Keratinocyte (primary cell): ENCODE measurements at regions not wholly inside any gene's neighbourhood (a gene's known extent, or its start where the extent isn't known, plus 50 kb on each side); places are given as distances from the start of the nearest gene placed in this dataset.

Source experiments
- DNase-seq: peaks from one replicate; pipeline ENCODE4 v3.0.0-alpha.2; 2011; ENCODE audit warnings: low read depth, missing footprints, low spot score
- FAIRE-seq: peaks from 2 replicates; lab custom pipeline; 2011; peaks lifted over from hg19 to GRCh38; lab: Jason Lieb, UNC
- H2AFZ ChIP-seq: 2 replicates; pipeline ENCODE4 v1.6.0; 2012; ENCODE audit warnings: low read length, control low read depth, inconsistent platforms; ENCODE audit not compliant: control insufficient read depth
- H3K27ac ChIP-seq: 2 replicates; pipeline ENCODE4 v1.5.1; 2011; ENCODE audit warnings: low read length; ENCODE audit not compliant: control insufficient read depth, insufficient read depth
- H3K27me3 ChIP-seq: 3 replicates; pipeline ENCODE4 v1.6.0; 2011; ENCODE audit warnings: low read length; ENCODE audit not compliant: control insufficient read depth, insufficient read depth; ENCODE audit errors: extremely low read depth
- H3K36me3 ChIP-seq, 2 experiments: 2 replicates in 1 of 2; 3 replicates in 1 of 2; pipeline ENCODE4 v1.5.1; 2011; ENCODE audit warnings: low read length in 2 of 2, mild to moderate bottlenecking in 1 of 2; ENCODE audit not compliant: control insufficient read depth in 2 of 2, insufficient read depth in 2 of 2; ENCODE audit errors: extremely low read depth in 1 of 2
- H3K4me1 ChIP-seq: 3 replicates; pipeline ENCODE4 v1.5.1; 2011; ENCODE audit warnings: low read length; ENCODE audit not compliant: control insufficient read depth, insufficient read depth; ENCODE audit errors: extremely low read depth
- H3K4me2 ChIP-seq: 3 replicates; pipeline ENCODE4 v1.6.0; 2011; ENCODE audit warnings: low read depth, low read length; ENCODE audit not compliant: control insufficient read depth, insufficient read depth; ENCODE audit errors: extremely low read depth
- H3K4me3 ChIP-seq, 3 experiments: fragments of 200-600 bp in 1 of 3; sonication (generic) in 1 of 3; 2 replicates in 2 of 3; 3 replicates in 1 of 3; pipeline ENCODE4 v1.5.1; 2011 to 2016; ENCODE audit warnings: low read length in 3 of 3, mild to moderate bottlenecking in 3 of 3, control low read depth in 2 of 3, inconsistent platforms in 1 of 3, low read depth in 1 of 3, mixed read lengths in 1 of 3, mixed run types in 1 of 3, moderate library complexity in 1 of 3; ENCODE audit not compliant: control insufficient read depth in 2 of 3, insufficient read depth in 2 of 3; ENCODE audit errors: extremely low read depth in 1 of 3
- H3K79me2 ChIP-seq: 2 replicates; pipeline ENCODE4 v1.6.0; 2012; ENCODE audit warnings: low read length; ENCODE audit not compliant: control insufficient read depth, insufficient read depth
- H3K9ac ChIP-seq: 3 replicates; pipeline ENCODE4 v1.6.0; 2011; ENCODE audit warnings: low read length; ENCODE audit not compliant: control insufficient read depth, insufficient read depth; ENCODE audit errors: extremely low read depth
- H3K9me1 ChIP-seq: 3 replicates; pipeline ENCODE4 v1.6.0; 2011; ENCODE audit warnings: low read length; ENCODE audit not compliant: control insufficient read depth, insufficient read depth; ENCODE audit errors: extremely low read depth
- H3K9me3 ChIP-seq: 2 replicates; pipeline ENCODE4 v1.5.1; 2012; ENCODE audit warnings: low read depth, low read length; ENCODE audit not compliant: control insufficient read depth
- H4K20me1 ChIP-seq: 3 replicates; pipeline ENCODE4 v1.6.0; 2011; ENCODE audit warnings: low read length; ENCODE audit not compliant: control insufficient read depth, insufficient read depth; ENCODE audit errors: extremely low read depth
- CTCF ChIP-seq, 3 experiments: IDR thresholded peaks in 1 of 3; conservative IDR thresholded peaks in 1 of 3; optimal IDR thresholded peaks in 1 of 3; 2 replicates in 2 of 3; 3 replicates in 1 of 3; pipeline versions ENCODE3 to v1.5.1; 2011; ENCODE audit warnings: low read length in 3 of 3, mild to moderate bottlenecking in 3 of 3, moderate library complexity in 2 of 3, control low read depth in 1 of 3, inconsistent platforms in 1 of 3; ENCODE audit not compliant: insufficient read depth in 2 of 3; ENCODE audit errors: extremely low read depth in 1 of 3
- EZH2 ChIP-seq: IDR thresholded peaks from one replicate; pipeline ENCODE4 v1.6.1; 2012; ENCODE audit warnings: inconsistent platforms, mild to moderate bottlenecking, low read length, moderate library complexity
- dilution Hi-C: fragments of 300-500 bp; cut with MboI; formaldehyde crosslinking; loops from one replicate; pipeline ENCODE4 v1.7.0; 2020; ENCODE audit warnings: low sequenced_read_pairs; ENCODE audit not compliant: extremely low pct_ligation_motif_present

- no peak for FAIRE-seq
- Histone ChIP-seq H3K4me1 (peaks cover 15% of the 10 kb centered on the region), H3K27me3 (no peaks in the 10 kb centered on the region), H3K4me3 (no peak overlapping the region), H3K79me2 (no peaks in the 10 kb centered on the region), H3K9ac (no peak overlapping the region), H3K4me2 (no peak overlapping the region), H3K9me1 (no peaks in the 10 kb centered on the region), H3K27ac (no peak overlapping the region), H3K9me3 (no peaks in the 10 kb centered on the region), H4K20me1 (no peaks in the 10 kb centered on the region), H2AFZ (no peak overlapping the region), H3K36me3 (no peaks in the 10 kb centered on the region)
- dilution Hi-C loops: no loop called here
- no peak for TF ChIP-seq EZH2
- no peak for TF ChIP-seq CTCF (optimal IDR thresholded peaks at IDR 0.05 in 1 of 3, IDR thresholded peaks at IDR 0.05 in 1 of 3, conservative IDR thresholded peaks at IDR 0.05 in 1 of 3; ENCODE audit: extremely low read depth in 1 of 3, insufficient read depth in 2 of 3, low read length in 3 of 3)
- DNase-seq: no peak
These were observed 138.6 kb upstream of the CAMK1G start for GRCh38 chr1:209444961-209445360.

- no peak overlapping the region for H3K9ac ChIP-seq
- no peak overlapping the region for H3K4me2 ChIP-seq
- no peaks in the 10 kb centered on the region for H3K9me1 ChIP-seq
- dilution Hi-C loops: no loop called here
- H3K27me3 ChIP-seq: no peaks in the 10 kb centered on the region
- H3K27ac ChIP-seq: no peak overlapping the region
- H3K9me3 ChIP-seq: no peaks in the 10 kb centered on the region
- H3K79me2 ChIP-seq: no peaks in the 10 kb centered on the region
- peaks cover 15% of the 10 kb centered on the region for H3K4me1 ChIP-seq
- H3K36me3 ChIP-seq: no peaks in the 10 kb centered on the region
- FAIRE-seq: no peak
- no peak for DNase-seq
- no peak overlapping the region for H2AFZ ChIP-seq
- no peaks in the 10 kb centered on the region for H4K20me1 ChIP-seq
- TF ChIP-seq EZH2 (no peak), CTCF (optimal IDR thresholded peaks at IDR 0.05 in 1 of 3, IDR thresholded peaks at IDR 0.05 in 1 of 3, conservative IDR thresholded peaks at IDR 0.05 in 1 of 3; ENCODE audit: extremely low read depth in 1 of 3, insufficient read depth in 2 of 3, low read length in 3 of 3) (no peak)
- H3K4me3 ChIP-seq: no peak overlapping the region
These were observed 137.9 kb upstream of the CAMK1G start for GRCh38 chr1:209445576-209445975.
